Esophagus (tissue), 2 donors: ENCODE measurements at regions not wholly inside any gene's neighbourhood (a gene's known extent, or its start where the extent isn't known, plus 50 kb on each side); places are given as distances from the start of the nearest gene placed in this dataset.

Experiments
- H3K27ac ChIP-seq, 2 donors: one replicate each; pipeline ENCODE4 v1.5.1; 2013; ENCODE audit warnings: low read depth in 2 of 2, mild to moderate bottlenecking in 2 of 2, inconsistent platforms in 1 of 2, low read length in 1 of 2, moderate library complexity in 1 of 2
- H3K27me3 ChIP-seq, 2 donors: one replicate each; pipeline ENCODE4 v1.6.1; 2013; ENCODE audit warnings: low read length in 2 of 2, control low read depth in 1 of 2, mild to moderate bottlenecking in 1 of 2; ENCODE audit not compliant: insufficient read depth in 2 of 2, control insufficient read depth in 1 of 2
- H3K36me3 ChIP-seq, 2 donors: one replicate each; pipeline ENCODE4 v1.6.1; 2013; ENCODE audit warnings: low read length in 1 of 2; ENCODE audit not compliant: control insufficient read depth in 2 of 2, insufficient read depth in 2 of 2
- H3K4me1 ChIP-seq, 2 donors: one replicate each; pipeline ENCODE4 v1.6.1; 2013; ENCODE audit warnings: low read length in 1 of 2; ENCODE audit not compliant: control insufficient read depth in 2 of 2, insufficient read depth in 2 of 2
- H3K4me3 ChIP-seq, 2 donors: one replicate each; pipeline ENCODE4 v1.5.1; 2013; ENCODE audit warnings: low read length in 2 of 2, mild to moderate bottlenecking in 2 of 2, low read depth in 1 of 2, moderate library complexity in 1 of 2
- H3K9me3 ChIP-seq, 2 donors: one replicate each; pipeline ENCODE4 v1.6.1; 2013; ENCODE audit warnings: mild to moderate bottlenecking in 2 of 2, low read depth in 1 of 2, low read length in 1 of 2, moderate library complexity in 1 of 2; ENCODE audit not compliant: control insufficient read depth in 2 of 2, insufficient read depth in 1 of 2
- WGBS, 2 donors: extraction: QIAGEN DNeasy Blood & Tissue Kit; methylation state at CpG; one replicate each; pipeline ENCODE4 v1.1.7; 2013; 5-methylcytosine and 5-hydroxymethylcytosine counted together
- donor health status: healthy with polysubstance abuse.
- donor health status: Bipolar disorder and iron deficiency.

GRCh38 chr6:1496092-1496491 is 106.7 kb downstream of the FOXF2 start:
- H3K4me1 ChIP-seq, result peaks cover 0 to 3% of the 10 kb centered on the region in 2 donors
- peaks cover 5 to 8% of the 10 kb centered on the region in 2 donors for H3K9me3 ChIP-seq
- WGBS, 2 donors, result 85 to 90% methylated on average over 5 of the region's 5 CpGs
- H3K4me3 ChIP-seq, result no peak overlapping the region
- no peaks in the 10 kb centered on the region for H3K27me3 ChIP-seq
- no peak overlapping the region for H3K27ac ChIP-seq
- no peaks in the 10 kb centered on the region for H3K36me3 ChIP-seq

- Histone ChIP-seq H3K4me3 (no peak overlapping the region), H3K27me3 (no peaks in the 10 kb centered on the region), H3K27ac (no peak overlapping the region), H3K4me1 (peaks cover 0 to 3% of the 10 kb centered on the region in 2 donors), H3K9me3 (peaks cover 5 to 8% of the 10 kb centered on the region in 2 donors), H3K36me3 (no peaks in the 10 kb centered on the region)
- 62 to 71% methylated on average over 13 to 16 of the region's 16 CpGs for WGBS, 2 donors
Observed at GRCh38 chr6:1496836-1497760, 107.7 kb downstream of the FOXF2 start.

GRCh38 chr6:1497761-1498105 is 108.4 kb downstream of the FOXF2 start:
- Histone ChIP-seq H3K36me3 (no peaks in the 10 kb centered on the region), H3K27ac (no peak overlapping the region), H3K4me1 (peaks cover 0 to 3% of the 10 kb centered on the region in 2 donors), H3K9me3 (peaks cover 5 to 8% of the 10 kb centered on the region in 2 donors), H3K27me3 (no peaks in the 10 kb centered on the region), H3K4me3 (no peak overlapping the region)
- 65 to 71% methylated on average over 4 of the region's 4 CpGs for WGBS, 2 donors

GRCh38 chr6:1498491-1499113 is 109.2 kb downstream of the FOXF2 start:
- Histone ChIP-seq H3K4me3 (no peak overlapping the region), H3K27ac (no peak overlapping the region), H3K4me1 (peaks cover 0 to 3% of the 10 kb centered on the region in 2 donors), H3K36me3 (no peaks in the 10 kb centered on the region), H3K9me3 (peaks cover 5 to 8% of the 10 kb centered on the region in 2 donors), H3K27me3 (no peaks in the 10 kb centered on the region)
- 81 to 84% methylated on average over 8 of the region's 8 CpGs for WGBS, 2 donors

GRCh38 chr6:1499777-1500176 is 109.9 kb upstream of the FOXC1 start:
- Histone ChIP-seq H3K4me3 (no peak overlapping the region), H3K36me3 (no peaks in the 10 kb centered on the region), H3K4me1 (peaks cover 0 to 3% of the 10 kb centered on the region in 2 donors), H3K9me3 (peaks cover 5 to 8% of the 10 kb centered on the region in 2 donors), H3K27ac (no peak overlapping the region), H3K27me3 (no peaks in the 10 kb centered on the region)
- WGBS, 2 donors, result 80 to 81% methylated on average over 8 of the region's 8 CpGs

GRCh38 chr6:1500913-1501312 is 108.8 kb upstream of the FOXC1 start:
- Histone ChIP-seq H3K9me3 (peaks cover 2 to 3% of the 10 kb centered on the region in 2 donors), H3K27me3 (no peaks in the 10 kb centered on the region), H3K4me3 (no peak overlapping the region), H3K4me1 (peaks cover 0 to 3% of the 10 kb centered on the region in 2 donors), H3K36me3 (no peaks in the 10 kb centered on the region), H3K27ac (no peak overlapping the region)
- 71 to 72% methylated on average over 11 of the region's 11 CpGs for WGBS, 2 donors

- WGBS, 2 donors, result 76 to 77% methylated on average over 7 of the region's 7 CpGs
- peaks cover 0 to 3% of the 10 kb centered on the region in 2 donors for H3K4me1 ChIP-seq
- H3K27ac ChIP-seq, result no peak overlapping the region
- H3K36me3 ChIP-seq, result no peaks in the 10 kb centered on the region
- no peaks in the 10 kb centered on the region for H3K27me3 ChIP-seq
- no peak overlapping the region for H3K4me3 ChIP-seq
- H3K9me3 ChIP-seq, result no peaks in the 10 kb centered on the region
Observed at GRCh38 chr6:1502041-1502440, 107.7 kb upstream of the FOXC1 start.

GRCh38 chr6:1503811-1504210 is 105.9 kb upstream of the FOXC1 start:
- WGBS, 2 donors, result 49 to 65% methylated on average over 3 of the region's 3 CpGs
- Histone ChIP-seq H3K27me3 (no peaks in the 10 kb centered on the region), H3K4me1 (peaks cover 0 to 3% of the 10 kb centered on the region in 2 donors), H3K4me3 (no peak overlapping the region), H3K36me3 (no peaks in the 10 kb centered on the region), H3K9me3 (no peaks in the 10 kb centered on the region), H3K27ac (no peak overlapping the region)

- Histone ChIP-seq H3K9me3 (no peaks in the 10 kb centered on the region), H3K4me1 (peaks cover 0 to 3% of the 10 kb centered on the region in 2 donors), H3K4me3 (no peak overlapping the region), H3K36me3 (no peaks in the 10 kb centered on the region), H3K27ac (no peak overlapping the region), H3K27me3 (no peaks in the 10 kb centered on the region)
- 54 to 63% methylated on average over 10 of the region's 10 CpGs for WGBS, 2 donors
Observed at GRCh38 chr6:1504465-1504864, 105.2 kb upstream of the FOXC1 start.
